GM18909 (cell line): ENCODE measurements at regions not wholly inside any gene's neighbourhood (a gene's known extent, or its start where the extent isn't known, plus 50 kb on each side); places are given as distances from the start of the nearest gene placed in this dataset.
"Not testable (repeated sequence)": the region's sequence is repeated elsewhere in the genome, so short reads cannot be mapped to it uniquely, and the experiment has no call there.

Experiments used
- ATAC-seq: cut with Tn5 transposase; IDR thresholded peaks from one replicate; pipeline ENCODE4 v1.9.1; 2021; ENCODE audit warnings: mild to moderate bottlenecking; ENCODE audit not compliant: unreplicated experiment, poor library complexity

DNA sequence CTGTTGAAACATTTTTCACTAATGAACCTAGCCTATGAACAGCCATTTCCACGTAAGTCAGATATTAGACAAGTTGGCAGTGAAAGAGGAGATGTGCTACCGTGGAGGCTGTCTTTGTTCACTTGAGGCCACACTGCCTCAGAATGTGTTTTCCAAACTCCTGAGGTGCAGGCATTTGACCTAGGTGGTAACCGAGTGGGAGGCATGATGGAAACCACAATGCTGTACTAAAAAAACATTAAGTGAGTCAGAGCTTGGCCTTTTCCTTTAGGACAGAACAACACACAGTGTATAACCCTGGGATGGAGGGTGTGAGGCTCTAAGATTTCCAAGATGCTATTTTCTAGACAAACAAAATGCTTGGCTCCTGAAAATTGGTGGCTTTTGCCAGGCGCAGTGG is 406.3 kb downstream of the SOX2 start:
- ATAC-seq: no peak

GRCh38 chr3:182121401-182121800 is 409.7 kb downstream of the SOX2 start:
- ATAC-seq: no peak

DNA sequence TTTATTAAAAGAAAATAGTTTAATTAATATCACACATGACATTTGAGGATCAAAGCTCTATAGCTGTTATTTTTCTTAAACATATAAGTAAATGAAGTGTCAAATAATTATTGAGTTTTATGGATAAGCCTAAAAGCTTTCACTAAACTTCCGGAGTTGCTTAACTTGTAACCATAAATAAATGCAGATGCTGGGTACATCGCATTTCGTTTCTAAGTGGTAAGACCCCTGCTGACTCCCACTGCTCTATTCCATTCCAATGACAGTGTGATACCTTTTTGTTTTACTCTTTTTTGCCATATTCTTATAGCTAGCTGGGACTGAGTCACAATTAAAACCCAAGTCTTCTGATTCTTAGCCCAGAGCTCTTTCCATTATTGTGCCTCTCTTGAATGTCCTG is 411.1 kb downstream of the SOX2 start:
- no peak for ATAC-seq

DNA sequence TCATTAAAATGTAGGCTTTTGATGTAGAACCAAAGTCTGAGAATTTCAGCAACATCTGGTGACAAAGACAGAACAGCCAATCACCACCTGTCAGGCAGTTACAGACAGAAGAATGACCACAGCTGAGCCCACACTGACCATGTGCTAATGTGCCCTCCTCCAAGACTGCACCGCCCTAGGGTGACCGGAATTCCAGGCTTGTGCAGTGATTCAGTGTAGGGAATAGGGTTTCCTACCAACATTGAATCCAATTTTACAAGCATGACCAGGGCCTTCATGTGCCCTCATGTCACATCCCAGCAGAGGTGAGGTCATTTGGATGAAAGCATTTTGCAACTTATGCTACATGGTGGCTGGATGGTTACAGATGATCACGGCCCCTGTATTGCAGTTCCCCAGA is 412.5 kb downstream of the SOX2 start:
- ATAC-seq: no peak

GRCh38 chr3:182124716-182125115 is 413.0 kb downstream of the SOX2 start:
- no peak for ATAC-seq

DNA sequence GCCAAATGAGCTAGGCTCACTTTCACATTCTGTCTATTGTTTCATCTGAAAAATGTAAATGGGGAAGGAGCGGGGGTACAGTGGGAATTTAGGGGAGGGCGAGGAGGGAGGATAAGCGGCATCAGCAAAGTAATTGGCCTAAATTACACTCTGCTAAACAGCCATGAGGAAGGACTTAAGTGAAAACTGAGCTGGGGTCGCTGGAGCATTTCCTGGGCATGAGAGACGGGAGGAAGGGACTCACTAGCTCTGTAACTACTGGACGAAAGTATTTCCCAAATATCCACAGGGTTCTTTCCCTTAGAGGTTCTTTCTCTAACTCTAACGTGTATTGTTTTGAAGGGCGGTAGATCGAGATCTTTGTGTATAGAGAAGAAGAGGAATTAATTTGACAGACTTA is 418.0 kb downstream of the SOX2 start:
- no peak for ATAC-seq

DNA sequence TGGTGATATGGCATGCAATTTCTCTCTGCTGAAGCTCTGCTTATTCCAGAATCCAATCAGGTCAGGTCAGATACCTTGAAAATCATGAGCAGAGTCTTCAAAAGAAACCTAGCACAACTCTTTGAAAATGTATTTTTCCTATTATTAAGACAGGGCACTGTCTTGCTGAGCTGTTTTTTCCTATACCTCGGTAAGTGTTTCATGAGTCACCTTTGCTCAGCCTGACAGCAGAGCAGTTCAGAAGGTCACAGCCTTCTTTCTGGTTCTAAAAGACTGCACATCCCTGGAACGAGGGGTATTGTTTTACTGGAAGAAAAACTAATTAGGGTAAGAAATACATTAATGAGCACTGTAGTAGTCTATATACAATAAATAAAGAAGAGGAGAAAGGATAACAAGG is 422.0 kb downstream of the SOX2 start:
- no peak for ATAC-seq

- ATAC-seq: no peak
Observed at GRCh38 chr3:182135056-182135455, 423.3 kb downstream of the SOX2 start.

GRCh38 chr3:182136008-182136910 is 424.5 kb downstream of the SOX2 start:
- no peak for ATAC-seq

DNA sequence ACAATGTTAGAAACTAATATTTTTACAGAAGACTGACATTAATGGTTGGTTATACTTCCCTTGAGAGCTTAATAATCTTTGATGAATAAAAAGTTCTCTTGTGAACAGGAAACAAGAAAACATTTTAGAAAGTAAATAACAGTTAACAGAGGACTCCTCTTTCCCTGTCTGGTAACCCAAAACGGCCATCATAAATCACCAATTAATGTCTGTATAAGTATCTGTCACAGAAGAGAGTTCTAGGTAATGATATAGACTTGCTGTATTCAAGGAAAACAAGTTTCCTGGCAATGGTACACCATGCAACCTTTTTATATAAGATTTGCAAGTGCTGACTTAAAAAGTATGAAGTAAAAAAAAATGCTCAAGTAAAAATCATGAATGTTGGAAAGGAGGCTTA is 426.7 kb downstream of the SOX2 start:
- no peak for ATAC-seq

DNA sequence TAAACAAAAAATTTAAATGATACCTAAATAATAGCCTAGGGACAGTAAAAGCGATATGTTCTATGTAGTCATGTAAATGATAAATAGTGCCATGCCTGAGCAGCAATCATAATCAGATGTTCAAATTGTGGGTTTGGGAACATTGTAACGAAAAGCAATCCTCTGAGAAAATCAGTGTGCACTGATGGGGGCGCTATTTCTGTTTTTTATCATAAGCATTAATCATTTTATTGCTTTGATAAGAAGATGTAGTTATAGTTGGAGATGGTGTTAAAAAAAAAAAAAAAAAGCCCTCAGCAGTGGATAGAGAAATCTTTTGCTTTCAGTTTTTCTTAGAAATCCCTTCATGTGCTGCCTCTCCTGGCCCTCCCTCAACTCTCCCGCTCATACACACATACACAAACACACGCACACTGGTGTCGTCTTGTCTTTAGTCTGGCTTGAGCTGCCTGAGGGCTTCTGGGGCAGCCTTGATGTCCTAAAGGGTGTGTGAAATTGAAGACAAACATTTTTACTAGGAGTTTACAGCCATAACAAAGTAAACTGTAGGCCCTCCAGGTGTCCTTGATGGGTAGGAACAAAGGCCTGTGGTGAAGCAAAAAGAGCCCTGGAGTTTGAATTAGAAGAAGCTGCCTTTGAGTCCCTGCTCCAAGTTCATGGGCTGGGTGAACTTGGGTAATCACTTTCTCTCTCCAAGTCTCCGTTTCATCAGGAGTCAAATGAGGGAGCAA is 428.1 kb downstream of the SOX2 start:
- ATAC-seq: no peak

DNA sequence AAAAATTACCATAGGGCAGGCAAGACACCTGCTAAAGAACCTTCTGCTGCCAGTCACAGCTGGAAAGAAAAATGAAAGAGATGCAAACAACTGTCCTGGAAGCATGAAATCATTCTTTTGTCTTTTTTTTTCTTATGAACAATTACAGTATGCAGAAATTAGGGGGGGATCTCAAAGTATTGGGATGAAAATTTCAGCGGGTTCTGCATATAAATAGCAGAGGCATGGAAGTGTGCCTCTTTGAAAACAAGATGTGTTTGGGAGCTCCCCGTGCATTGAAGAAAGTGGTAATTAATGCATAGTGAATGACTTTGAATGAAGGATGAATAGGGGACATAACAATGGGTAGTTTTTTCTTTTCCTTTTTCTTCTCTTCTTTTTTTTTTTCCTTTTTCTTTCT is 431.2 kb downstream of the SOX2 start:
- ATAC-seq: no peak

GRCh38 chr3:182143903-182144302 is 432.2 kb downstream of the SOX2 start:
- ATAC-seq: no peak

GRCh38 chr3:182148360-182148759 is 436.6 kb downstream of the SOX2 start:
- ATAC-seq: no peak

DNA sequence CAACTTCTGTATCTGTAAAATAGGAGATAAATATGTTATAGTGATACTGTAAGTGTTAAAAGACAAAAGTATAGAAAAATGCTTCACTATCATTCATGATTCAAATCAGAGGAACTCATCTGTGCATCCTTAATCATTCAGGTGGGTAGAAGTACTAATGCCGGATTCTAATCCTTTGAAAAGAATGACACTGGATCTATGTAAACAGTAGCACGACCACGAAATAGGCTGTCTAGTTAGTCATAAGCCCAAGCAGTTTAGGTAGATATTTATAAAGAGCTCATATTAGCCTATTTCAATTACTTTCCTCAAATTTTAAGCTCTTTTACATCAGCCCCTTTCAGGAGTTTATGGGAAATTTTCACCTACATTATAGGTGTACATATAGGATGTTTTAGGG is 437.9 kb downstream of the SOX2 start:
- ATAC-seq: no peak

DNA sequence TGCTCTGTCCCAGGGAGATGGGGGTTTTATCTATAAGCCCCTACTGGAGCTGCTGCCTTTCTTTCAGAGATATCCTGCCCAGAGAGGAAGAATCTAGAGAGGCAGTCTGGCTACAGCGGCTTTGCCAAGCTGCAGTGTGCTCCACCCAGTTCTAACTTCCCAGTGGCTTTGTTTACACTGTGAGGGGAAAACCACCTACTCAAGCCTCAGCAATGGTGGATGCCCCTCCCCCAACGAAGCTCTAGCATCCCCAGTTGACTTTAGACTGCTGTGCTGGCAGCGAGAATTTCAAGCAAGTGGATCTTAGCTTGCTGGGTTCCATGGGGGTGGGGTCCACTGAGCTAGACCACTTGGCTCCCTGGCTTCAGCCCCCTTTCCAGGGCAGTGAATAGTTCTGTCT is 444.6 kb downstream of the SOX2 start:
- ATAC-seq: not testable (repeated sequence)

DNA sequence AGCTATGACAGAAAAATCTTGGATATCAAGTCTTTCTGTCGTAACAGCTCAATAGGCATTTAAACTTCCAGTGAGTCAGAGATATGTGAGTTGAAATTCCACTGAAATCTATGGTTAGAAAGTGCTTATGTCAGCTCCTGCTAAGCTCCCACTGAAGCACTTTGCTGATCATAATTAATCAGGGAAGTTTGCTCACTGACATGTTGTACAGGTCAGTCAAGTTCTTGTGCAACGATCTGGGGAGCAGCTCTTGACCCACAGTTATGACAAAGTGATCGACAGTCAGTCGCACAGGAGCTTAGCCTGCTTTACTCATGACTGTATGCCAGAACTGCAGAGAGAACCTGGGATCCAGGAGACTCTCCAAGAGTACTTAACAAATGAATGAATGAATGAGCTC is 453.5 kb downstream of the SOX2 start:
- no peak for ATAC-seq

DNA sequence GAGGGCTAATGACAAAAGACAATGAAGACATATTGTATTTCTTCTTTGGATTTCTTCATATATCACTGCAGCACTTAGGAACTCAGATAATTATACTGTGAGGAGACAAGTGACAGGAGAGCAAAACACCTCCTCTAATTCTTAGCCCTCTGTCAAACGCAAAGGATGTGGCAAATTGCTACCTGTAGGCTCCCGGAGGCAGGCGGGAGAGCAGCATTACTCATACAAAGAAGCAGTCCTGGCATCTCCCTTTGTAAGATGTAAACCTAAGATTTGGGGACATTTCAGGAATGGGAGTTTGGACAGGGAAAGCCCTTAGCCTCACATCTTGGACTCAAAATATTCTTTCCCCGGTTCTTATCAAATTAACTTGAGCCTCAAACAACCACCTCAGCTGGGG is 460.8 kb downstream of the SOX2 start:
- ATAC-seq: no peak

DNA sequence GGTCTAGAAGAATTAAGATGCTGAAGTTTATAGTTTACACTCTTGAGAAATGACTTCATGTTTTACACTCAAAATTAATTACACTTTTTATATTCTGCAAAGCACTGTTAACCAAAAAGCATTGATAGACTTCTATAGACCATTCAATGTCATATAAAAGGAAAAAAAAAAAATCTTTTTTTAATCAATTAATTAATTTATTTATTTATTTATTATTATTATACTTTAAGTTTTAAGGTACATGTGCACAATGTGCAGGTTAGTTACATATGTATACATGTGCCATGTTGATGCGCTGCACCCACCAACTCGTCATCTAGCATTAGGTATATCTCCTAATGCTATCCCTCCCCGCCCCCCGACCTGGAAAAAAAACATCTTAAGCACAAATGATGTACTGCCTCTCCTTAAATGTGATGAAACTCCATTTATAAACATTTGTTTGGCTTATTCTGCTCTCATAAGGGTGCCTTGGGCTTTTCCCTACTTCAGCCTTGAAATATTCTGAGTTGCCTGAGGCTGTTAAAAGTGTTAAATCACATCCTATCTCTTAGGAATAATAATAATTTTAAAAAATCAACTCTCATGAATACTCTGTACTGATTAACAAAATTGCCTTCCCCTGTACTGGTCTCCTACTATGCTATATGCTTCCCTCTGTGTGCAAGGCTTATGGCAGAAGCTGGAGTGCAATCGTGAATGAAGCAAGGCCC is 466.9 kb downstream of the SOX2 start:
- ATAC-seq: no peak

DNA sequence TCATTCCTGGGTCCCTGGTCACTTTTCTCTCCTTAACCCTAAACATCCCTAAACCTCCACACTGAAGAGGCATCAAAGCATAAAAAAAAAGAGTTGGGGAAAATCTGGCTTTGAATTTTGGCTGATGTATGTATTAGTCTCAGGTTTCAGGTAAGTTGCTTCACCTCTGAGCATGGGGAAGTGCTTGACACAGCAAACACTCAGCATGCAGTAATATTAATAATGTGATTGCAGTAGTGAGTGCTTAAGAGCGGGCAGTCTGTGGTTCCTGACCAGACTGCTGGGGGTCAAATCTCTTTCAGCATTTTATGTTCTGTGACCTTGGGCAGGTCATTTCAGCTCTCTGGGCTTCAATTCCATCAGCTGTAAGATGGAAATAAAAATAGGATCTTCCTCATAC is 467.9 kb downstream of the SOX2 start:
- ATAC-seq: no peak
